ENCODE measurements at regions not wholly inside any gene's neighbourhood (a gene's known extent, or its start where the extent isn't known, plus 50 kb on each side); places are given as distances from the start of the nearest gene placed in this dataset.
"Not testable (repeated sequence)": the region's sequence is repeated elsewhere in the genome, so short reads cannot be mapped to it uniquely, and the experiment has no call there.

- H3K9me3 ChIP-seq (replicated peaks): no peaks in the 10 kb centered on the region; the same call in 1 of the 2 replicates
- no peaks in the 10 kb centered on the region for H3K36me3 ChIP-seq
- peaks cover 27% of the 10 kb centered on the region for H3K4me1 ChIP-seq (replicated peaks)
- 0 out of 2 replicates have a peak, but pooled peaks cover 2% of the 10 kb centered on the region for H3K27me3 ChIP-seq (replicated peaks)
- peak in 1 of 2 experiments; percentile 74 for DNase-seq (ENCODE audit: low read depth in 1 of 2, low spot score in 2 of 2)
- peak overlapping the region; percentile 84 for H3K27ac ChIP-seq
- H3K4me3 ChIP-seq: no peak overlapping the region
Measured at GRCh38 chr5:93359296-93359959, 221.6 kb downstream of the NR2F1-AS1 start.

GRCh38 chr5:93358176-93358575 is 222.8 kb downstream of the NR2F1-AS1 start:
- Histone ChIP-seq H3K4me1 (replicated peaks) (peaks cover 26% of the 10 kb centered on the region), H3K9me3 (replicated peaks) (no peaks in the 10 kb centered on the region; the same call in 1 of the 2 replicates), H3K27me3 (replicated peaks) (0 out of 2 replicates have a peak, but pooled peaks cover 2% of the 10 kb centered on the region), H3K4me3 (no peak overlapping the region), H3K36me3 (no peaks in the 10 kb centered on the region), H3K27ac (peak overlapping the region; percentile 84)
- no peak for DNase-seq (ENCODE audit: low read depth in 1 of 2, low spot score in 2 of 2)

GRCh38 chr5:93357686-93358085 is 223.3 kb downstream of the NR2F1-AS1 start:
- no peak for DNase-seq (ENCODE audit: low read depth in 1 of 2, low spot score in 2 of 2)
- H3K27ac ChIP-seq: no peak overlapping the region; the same call in 1 of the 2 replicates
- H3K4me3 ChIP-seq: no peak overlapping the region
- H3K4me1 ChIP-seq (replicated peaks): peaks cover 26% of the 10 kb centered on the region
- H3K36me3 ChIP-seq: no peaks in the 10 kb centered on the region
- H3K27me3 ChIP-seq (replicated peaks): 0 out of 2 replicates have a peak, but pooled peaks cover 2% of the 10 kb centered on the region
- H3K9me3 ChIP-seq (replicated peaks): no peaks in the 10 kb centered on the region; the same call in 1 of the 2 replicates

GRCh38 chr5:93355691-93356090 is 225.3 kb downstream of the NR2F1-AS1 start:
- H3K4me1 ChIP-seq (replicated peaks): peaks cover 26% of the 10 kb centered on the region
- no peaks in the 10 kb centered on the region; the same call in 1 of the 2 replicates for H3K9me3 ChIP-seq (replicated peaks)
- no peak overlapping the region for H3K4me3 ChIP-seq
- H3K27ac ChIP-seq: no peak overlapping the region
- DNase-seq (ENCODE audit: low read depth in 1 of 2, low spot score in 2 of 2): peak in 1 of 2 experiments; percentile 11
- 0 out of 2 replicates have a peak, but pooled peaks cover 2% of the 10 kb centered on the region for H3K27me3 ChIP-seq (replicated peaks)
- H3K36me3 ChIP-seq: no peaks in the 10 kb centered on the region

DNA sequence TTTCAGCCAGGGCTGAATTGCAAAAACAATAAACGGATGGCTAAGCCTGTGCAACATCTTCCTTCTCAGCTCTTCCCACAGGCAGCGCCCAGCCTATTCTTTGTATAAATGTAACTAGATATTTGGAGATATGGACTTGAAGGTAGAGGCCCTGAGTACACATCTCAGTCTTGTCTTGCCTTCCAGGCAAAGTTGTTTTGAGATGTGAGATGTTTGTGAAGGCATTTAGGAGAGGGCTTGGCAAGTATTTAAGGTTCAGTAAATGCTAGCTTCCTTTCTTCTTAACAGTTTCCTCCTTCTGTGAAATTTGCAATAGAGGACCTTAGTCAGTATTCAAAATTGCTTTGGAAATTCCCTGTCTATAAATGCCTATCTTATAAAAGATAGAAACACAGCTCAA is 228.8 kb downstream of the NR2F1-AS1 start:
- no peak overlapping the region for H3K4me3 ChIP-seq

GRCh38 chr5:93349613-93350012 is 231.4 kb downstream of the NR2F1-AS1 start:
- H3K36me3 ChIP-seq: no peaks in the 10 kb centered on the region
- H3K27me3 ChIP-seq (replicated peaks): no peaks in the 10 kb centered on the region
- no peak for DNase-seq (ENCODE audit: low read depth in 1 of 2, low spot score in 2 of 2)
- no peak overlapping the region for H3K27ac ChIP-seq
- H3K9me3 ChIP-seq (replicated peaks): no peaks in the 10 kb centered on the region
- H3K4me1 ChIP-seq (replicated peaks): no peaks in the 10 kb centered on the region
- no peak overlapping the region for H3K4me3 ChIP-seq

More for the DNA sequence above, 228.8 kb downstream of the NR2F1-AS1 start:
- no peak for DNase-seq (ENCODE audit: low read depth in 1 of 2, low spot score in 2 of 2)
- Histone ChIP-seq H3K27me3 (replicated peaks) (0 out of 2 replicates have a peak, but pooled peaks cover under 1% of the 10 kb centered on the region), H3K36me3 (no peaks in the 10 kb centered on the region), H3K9me3 (replicated peaks) (no peaks in the 10 kb centered on the region), H3K27ac (no peak overlapping the region), H3K4me1 (replicated peaks) (0 out of 2 replicates have a peak, but pooled peaks cover 4% of the 10 kb centered on the region)

- Histone ChIP-seq H3K36me3 (no peaks in the 10 kb centered on the region), H3K9me3 (replicated peaks) (no peaks in the 10 kb centered on the region), H3K27ac (no peak overlapping the region), H3K27me3 (replicated peaks) (no peaks in the 10 kb centered on the region), H3K4me1 (replicated peaks) (no peaks in the 10 kb centered on the region), H3K4me3 (no peak overlapping the region)
- no peak for DNase-seq (ENCODE audit: low read depth in 1 of 2, low spot score in 2 of 2)
Measured at GRCh38 chr5:93348231-93348630, 232.8 kb downstream of the NR2F1-AS1 start.

DNA sequence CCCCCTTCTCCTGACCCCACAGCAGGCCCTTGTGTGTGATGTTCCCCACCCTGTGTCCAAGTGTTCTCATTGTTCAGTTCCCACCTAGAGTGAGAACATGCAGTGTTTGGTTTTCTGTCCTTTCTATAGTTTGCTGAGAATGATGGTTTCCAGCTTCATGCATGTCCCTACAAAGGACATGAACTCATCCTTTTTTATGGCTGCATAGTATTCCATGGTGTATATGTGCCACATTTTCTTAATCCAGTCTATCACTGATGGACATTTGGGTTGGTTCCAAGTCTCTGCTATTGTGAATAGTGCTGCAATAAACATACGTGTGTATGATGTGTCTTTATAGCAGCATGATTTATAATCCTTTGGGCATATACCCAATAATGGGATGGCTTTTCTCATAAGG is 234.2 kb downstream of the NR2F1-AS1 start:
- H3K27me3 ChIP-seq (replicated peaks): not testable (repeated sequence)

DNA sequence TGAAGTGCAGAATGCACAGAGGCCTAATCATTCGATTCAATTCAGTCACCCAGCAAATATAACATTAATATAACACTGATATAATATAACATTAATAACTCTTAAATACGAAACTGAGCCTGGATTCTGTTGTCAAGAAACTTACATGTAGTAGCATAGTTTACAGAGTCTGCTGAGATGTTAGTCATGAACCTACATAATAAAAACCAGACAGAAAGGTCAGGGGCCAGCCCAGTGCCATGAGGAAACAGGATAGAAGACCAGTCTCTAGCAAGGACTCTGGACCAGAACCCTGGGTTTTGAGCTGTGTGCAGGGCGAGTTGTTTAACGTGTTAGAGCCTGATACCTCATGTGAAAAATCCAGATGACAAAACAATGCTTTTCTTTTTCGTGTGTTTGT is 234.7 kb downstream of the NR2F1-AS1 start:
- Histone ChIP-seq H3K27me3 (replicated peaks) (no peaks in the 10 kb centered on the region), H3K27ac (no peak overlapping the region), H3K9me3 (replicated peaks) (no peaks in the 10 kb centered on the region), H3K4me3 (no peak overlapping the region), H3K36me3 (no peaks in the 10 kb centered on the region), H3K4me1 (replicated peaks) (no peaks in the 10 kb centered on the region)
- DNase-seq (ENCODE audit: low read depth in 1 of 2, low spot score in 2 of 2): no peak

More for the DNA sequence above, 234.2 kb downstream of the NR2F1-AS1 start:
- H3K4me1 ChIP-seq (replicated peaks); DNase-seq (ENCODE audit: low read depth in 1 of 2, low spot score in 2 of 2); H3K4me3 ChIP-seq; H3K9me3 ChIP-seq (replicated peaks); H3K36me3 ChIP-seq; H3K27ac ChIP-seq: not testable (repeated sequence)

DNA sequence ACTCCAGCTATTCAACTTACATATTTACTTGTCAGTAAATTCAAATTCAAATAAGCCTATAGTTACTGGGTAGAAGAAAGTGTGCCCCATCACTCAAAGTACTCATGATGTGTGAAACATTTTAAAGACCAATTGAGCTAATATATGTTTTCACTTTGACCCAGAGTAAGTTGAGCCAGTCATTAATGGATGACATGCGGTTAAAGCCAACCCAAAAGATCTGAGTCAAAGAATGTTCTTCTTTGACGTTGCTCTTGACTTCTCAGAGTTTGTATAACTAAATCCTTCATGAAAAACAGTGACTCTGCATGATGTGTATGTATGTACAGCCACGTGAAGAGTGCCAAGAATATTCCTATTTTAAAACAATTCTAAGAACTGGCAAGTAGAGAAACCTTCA is 237.4 kb downstream of the NR2F1-AS1 start:
- Histone ChIP-seq H3K4me1 (replicated peaks) (no peaks in the 10 kb centered on the region), H3K27me3 (replicated peaks) (no peaks in the 10 kb centered on the region), H3K9me3 (replicated peaks) (no peaks in the 10 kb centered on the region), H3K36me3 (no peaks in the 10 kb centered on the region), H3K4me3 (no peak overlapping the region), H3K27ac (no peak overlapping the region)
- no peak for DNase-seq (ENCODE audit: low read depth in 1 of 2, low spot score in 2 of 2)

DNA sequence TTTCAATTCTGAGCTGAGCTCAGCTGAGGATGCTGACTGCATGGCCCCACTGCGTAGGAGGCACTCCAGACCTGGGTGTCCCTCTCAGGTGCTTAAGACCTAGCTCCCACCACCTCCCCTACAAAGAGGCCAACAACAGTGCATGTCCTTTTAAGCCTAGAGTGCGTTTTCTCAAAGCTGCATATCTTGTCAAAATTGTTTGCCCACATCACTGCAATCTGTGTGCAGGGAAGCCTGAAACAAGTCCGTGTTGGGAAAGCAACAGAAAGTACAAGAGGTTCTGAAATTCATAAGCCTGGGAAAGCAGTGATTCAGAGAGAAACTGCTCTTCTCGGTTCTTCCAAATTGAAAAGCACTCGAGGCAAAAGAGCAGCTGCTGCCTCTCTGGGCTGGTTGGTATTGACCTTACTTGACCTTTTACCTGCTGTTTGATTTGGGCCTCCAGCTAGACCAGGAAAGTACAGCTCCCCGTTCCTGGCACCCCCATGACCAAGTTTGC is 238.4 kb downstream of the NR2F1-AS1 start:
- Histone ChIP-seq H3K4me3 (no peak overlapping the region), H3K27ac (no peak overlapping the region), H3K36me3 (no peaks in the 10 kb centered on the region), H3K27me3 (replicated peaks) (no peaks in the 10 kb centered on the region), H3K9me3 (replicated peaks) (no peaks in the 10 kb centered on the region), H3K4me1 (replicated peaks) (no peaks in the 10 kb centered on the region)
- no peak for DNase-seq (ENCODE audit: low read depth in 1 of 2, low spot score in 2 of 2)

GRCh38 chr5:93340881-93341280 is 240.1 kb downstream of the NR2F1-AS1 start:
- no peaks in the 10 kb centered on the region for H3K36me3 ChIP-seq
- no peaks in the 10 kb centered on the region for H3K4me1 ChIP-seq (replicated peaks)
- no peak for DNase-seq (ENCODE audit: low read depth in 1 of 2, low spot score in 2 of 2)
- H3K27ac ChIP-seq: no peak overlapping the region
- no peaks in the 10 kb centered on the region for H3K27me3 ChIP-seq (replicated peaks)
- H3K9me3 ChIP-seq (replicated peaks): no peaks in the 10 kb centered on the region
- no peak overlapping the region for H3K4me3 ChIP-seq

- H3K27me3 ChIP-seq (replicated peaks): no peaks in the 10 kb centered on the region
- no peaks in the 10 kb centered on the region for H3K4me1 ChIP-seq (replicated peaks)
- no peaks in the 10 kb centered on the region for H3K9me3 ChIP-seq (replicated peaks)
- no peak overlapping the region for H3K27ac ChIP-seq
- no peaks in the 10 kb centered on the region for H3K36me3 ChIP-seq
- DNase-seq (ENCODE audit: low read depth in 1 of 2, low spot score in 2 of 2): no peak
- no peak overlapping the region for H3K4me3 ChIP-seq
Measured at GRCh38 chr5:93337138-93337537, 243.9 kb downstream of the NR2F1-AS1 start.

GRCh38 chr5:93336330-93337110 is 244.5 kb downstream of the NR2F1-AS1 start:
- no peaks in the 10 kb centered on the region for H3K9me3 ChIP-seq (replicated peaks)
- H3K4me3 ChIP-seq: no peak overlapping the region
- H3K27ac ChIP-seq: no peak overlapping the region
- DNase-seq (ENCODE audit: low read depth in 1 of 2, low spot score in 2 of 2): no peak
- no peaks in the 10 kb centered on the region for H3K27me3 ChIP-seq (replicated peaks)
- no peaks in the 10 kb centered on the region for H3K36me3 ChIP-seq
- no peaks in the 10 kb centered on the region for H3K4me1 ChIP-seq (replicated peaks)
